NCI-H510A (cell line): ENCODE measurements at regions not wholly inside any gene's neighbourhood (a gene's known extent, or its start where the extent isn't known, plus 50 kb on each side); places are given as distances from the start of the nearest gene placed in this dataset.

ENCODE experiments used
- DNase-seq: peaks from one replicate; lab custom pipeline; 2025; lab: John Stamatoyannopoulos, UW

DNA sequence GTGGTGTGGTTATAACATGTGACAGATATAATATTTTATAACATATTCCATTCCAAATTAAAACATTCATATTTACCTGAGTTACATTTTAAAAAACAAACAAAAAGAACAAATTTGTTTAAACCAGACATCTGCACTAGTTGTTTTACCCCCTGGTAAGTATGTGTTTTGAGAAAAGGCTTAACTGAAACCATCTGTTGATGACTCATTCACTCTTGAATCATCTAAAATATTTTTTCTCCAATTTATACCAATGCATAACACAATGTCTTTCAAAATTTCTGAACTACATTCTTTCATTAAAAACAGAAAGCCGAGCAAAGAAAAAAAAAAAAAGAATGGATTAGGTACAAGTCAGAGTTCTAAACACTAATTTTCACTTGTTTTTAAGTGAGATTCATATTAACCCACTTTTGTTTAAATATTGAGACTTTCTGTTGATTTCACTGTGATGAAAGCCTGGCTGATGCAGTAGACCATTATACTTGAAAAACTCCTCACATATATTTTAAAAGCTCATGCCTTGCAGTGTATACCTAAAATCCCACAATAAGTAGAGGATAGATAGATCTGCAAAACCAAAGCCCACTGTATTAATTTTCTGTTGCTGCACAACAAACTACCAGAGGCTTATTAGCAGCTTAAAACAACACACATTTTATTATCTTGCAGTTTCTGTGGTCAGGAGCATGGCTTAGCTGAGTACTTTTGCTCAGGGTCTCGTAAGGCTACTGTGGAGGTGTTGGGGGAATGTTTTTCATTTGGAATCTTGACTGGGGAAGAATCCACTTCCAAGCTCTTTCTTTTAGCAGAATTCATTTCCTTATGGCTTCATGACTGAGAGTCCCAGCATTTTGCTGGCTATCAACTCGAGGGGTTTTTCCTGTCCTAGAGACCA is 221.5 kb downstream of the PCDH18 start:
- DNase-seq: no peak

DNA sequence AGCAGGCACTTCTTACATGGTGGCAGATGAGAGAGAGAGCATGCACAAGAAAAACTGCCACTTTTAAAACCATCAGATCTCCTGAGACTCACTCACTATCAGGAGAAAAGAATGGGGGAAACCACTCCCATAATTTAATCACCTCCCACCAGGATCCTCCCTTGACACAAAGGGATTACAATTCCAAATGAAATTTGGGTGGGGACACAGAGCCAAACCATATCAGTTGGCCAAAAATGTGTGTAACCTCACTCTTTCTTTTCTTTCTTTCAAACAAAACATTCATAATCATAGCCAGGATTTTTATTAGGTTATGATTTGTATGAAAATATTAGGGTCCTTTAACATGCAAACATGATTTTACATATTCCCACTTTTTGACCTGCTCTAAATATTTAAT is 222.1 kb downstream of the PCDH18 start:
- DNase-seq: no peak

DNA sequence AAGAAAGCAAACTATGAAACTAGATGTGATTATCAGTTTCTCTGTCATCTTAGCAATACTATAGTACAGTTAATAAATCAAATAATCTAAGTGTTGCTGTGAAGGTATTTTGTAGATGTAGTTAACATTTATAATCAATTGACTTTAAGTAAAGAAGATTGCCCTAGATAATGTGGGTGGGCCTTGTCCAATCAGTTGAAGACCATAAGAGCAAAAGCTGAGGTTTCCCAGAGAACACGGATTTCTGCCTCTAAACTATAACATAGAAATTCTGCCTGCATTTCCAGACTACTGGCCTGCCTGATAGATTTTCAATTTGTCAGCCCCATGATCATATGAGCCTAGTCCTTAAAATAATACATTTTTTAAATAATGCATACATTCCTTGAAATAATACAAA is 222.9 kb downstream of the PCDH18 start:
- DNase-seq: no peak

DNA sequence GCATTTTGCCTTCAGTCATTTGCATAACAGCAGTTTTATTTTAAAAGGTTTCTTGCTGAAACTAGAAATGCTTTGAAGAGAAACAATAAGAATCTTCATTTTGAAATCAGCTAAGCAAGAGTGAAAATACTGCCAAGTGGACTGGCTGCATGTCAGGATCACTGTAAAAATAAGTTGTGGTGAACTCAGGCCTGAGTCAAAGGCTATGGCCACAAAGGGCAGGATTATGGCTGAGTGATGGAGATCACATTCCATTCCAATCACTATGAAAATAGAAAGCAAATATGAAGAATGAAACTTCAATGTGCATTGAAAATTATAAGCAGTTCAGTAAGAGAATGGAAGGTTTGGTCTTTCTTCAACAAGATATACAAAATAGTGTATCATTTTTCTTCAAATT is 224.5 kb downstream of the PCDH18 start:
- DNase-seq: no peak

DNA sequence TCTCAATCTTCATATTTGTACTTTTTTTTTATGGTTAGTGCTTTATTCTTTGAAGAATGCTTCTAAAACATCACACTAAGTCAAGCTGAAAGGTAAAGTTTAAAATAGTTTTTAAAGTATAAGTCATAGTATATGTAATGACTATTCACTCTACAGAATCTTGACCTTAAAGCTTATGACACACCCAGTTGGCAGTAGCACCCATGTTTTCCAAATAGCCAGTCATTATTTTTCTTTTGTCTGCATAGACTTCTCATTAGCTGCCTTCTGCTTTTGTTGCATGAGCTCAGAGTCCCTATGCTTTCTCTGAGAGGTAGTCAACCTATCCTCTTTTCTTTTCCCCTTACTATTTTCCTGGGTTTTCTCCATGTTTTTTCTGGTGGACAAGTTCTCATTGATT is 231.5 kb downstream of the PCDH18 start:
- no peak for DNase-seq

DNA sequence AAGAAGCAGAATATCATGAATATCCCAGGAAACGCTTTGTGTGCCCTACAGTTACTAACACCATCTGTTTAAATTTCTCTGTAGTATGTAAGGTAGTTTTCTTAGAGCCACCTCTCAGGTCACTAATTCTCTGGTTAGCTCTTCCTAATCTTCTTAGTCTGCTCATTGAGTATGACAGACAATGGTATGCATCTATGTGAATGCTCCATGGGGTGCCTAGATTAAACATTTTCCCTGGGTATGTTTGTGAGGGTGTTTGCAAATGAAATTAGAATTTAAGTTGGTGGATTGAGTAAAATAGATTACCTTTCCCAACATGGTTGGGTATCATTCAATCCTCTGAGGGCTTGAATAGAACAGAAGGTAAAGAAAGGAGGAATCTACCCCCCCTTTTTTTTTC is 233.0 kb downstream of the PCDH18 start:
- no peak for DNase-seq

DNA sequence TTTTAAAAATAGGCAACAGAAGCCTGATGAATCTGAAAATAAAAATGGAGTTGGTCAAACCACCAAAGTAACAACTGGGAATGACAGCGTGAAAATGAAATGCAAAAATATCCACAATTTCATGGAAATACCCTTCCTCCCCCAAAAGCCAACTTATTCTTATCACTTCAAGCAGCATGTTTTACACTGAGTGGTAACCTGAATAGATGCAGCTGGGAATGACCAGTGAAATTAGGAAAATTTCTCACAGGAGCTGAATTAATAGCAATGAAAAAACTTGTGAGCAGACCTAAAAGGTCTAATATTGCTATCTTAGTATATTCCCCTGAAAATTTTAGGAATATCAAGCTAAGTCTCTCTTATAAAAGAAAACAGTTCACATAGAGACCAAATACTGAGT is 239.0 kb downstream of the PCDH18 start:
- DNase-seq: no peak

DNA sequence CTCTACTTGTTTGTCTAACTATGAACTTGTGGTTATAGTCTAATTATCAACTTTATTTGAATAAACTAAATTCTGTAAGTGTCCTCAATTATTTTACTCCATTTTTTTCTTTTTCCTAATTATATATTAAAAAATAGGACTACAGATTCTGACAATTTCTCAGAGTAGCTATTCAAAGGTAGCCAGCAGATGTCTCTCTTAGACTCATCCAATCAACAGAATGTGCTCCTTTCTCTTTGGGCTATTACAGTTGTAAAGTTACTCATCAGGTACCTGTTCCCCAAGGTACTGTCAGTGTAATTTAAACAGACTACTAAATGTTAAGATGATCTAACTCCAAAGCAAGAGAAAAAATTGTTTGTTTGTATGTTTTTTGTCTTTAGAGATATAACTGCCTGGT is 248.6 kb downstream of the PCDH18 start:
- no peak for DNase-seq

DNA sequence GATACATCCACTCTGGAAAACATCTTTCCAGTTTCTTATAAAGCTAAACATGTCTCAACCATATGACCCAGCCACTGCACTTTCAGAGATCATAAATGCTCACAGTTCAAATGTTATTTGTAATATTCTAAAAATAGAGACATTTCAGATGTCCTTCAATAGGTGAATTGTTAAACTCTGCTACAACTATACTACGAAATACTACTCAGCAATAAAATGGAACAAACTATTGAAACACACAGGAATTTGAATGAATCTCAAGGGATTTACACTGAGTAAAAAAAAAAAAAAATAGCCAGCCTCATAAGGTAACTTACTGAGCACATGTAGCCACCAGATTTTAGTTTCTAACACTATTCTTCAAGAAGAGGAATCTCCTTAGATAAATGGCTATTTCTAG is 253.9 kb downstream of the PCDH18 start:
- DNase-seq: no peak

GRCh38 chr4:137274404-137274803 is 257.9 kb downstream of the PCDH18 start:
- no peak for DNase-seq

DNA sequence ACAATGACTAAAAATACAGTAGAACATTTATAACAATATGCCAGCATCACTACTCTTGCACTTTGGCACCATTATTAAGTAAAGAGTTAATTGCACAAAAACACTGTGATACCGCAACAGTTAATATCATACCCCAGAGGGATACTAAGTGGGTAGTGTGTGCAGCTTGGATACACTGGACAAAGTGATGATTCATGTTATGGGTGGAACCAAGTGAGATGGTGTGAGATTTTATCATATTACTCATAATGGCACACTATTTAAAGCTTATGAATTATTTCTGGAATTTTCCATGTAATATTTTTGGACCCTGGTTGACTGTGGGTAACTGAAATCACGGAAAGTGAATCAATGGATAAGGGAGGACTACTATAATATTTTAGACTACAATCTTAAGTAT is 265.3 kb downstream of the PCDH18 start:
- no peak for DNase-seq

DNA sequence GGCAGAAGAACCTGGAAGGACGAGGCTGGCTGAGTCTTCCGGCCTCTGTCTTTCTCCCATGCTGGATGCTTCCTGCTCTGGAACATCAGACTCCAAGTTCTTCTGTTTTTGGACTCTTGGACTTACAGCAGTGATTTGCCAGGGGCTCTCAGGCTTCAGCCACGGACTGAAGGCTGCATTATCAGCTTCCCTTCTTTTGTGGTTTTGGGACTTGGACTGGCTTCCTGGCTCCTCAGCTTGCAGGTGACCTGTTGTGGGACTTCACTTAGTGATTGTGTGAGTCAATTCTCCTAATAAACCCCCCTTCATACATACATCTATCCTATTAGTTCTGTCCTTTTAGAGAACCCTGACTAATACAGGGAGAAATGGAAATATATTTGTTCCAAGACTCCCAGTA is 265.8 kb downstream of the PCDH18 start:
- no peak for DNase-seq

- DNase-seq: no peak
These were observed 269.1 kb downstream of the PCDH18 start for GRCh38 chr4:137263206-137263605.

GRCh38 chr4:137253949-137254348 is 278.3 kb downstream of the PCDH18 start:
- no peak for DNase-seq

GRCh38 chr4:137249112-137249511 is 283.2 kb downstream of the PCDH18 start:
- DNase-seq: no peak

DNA sequence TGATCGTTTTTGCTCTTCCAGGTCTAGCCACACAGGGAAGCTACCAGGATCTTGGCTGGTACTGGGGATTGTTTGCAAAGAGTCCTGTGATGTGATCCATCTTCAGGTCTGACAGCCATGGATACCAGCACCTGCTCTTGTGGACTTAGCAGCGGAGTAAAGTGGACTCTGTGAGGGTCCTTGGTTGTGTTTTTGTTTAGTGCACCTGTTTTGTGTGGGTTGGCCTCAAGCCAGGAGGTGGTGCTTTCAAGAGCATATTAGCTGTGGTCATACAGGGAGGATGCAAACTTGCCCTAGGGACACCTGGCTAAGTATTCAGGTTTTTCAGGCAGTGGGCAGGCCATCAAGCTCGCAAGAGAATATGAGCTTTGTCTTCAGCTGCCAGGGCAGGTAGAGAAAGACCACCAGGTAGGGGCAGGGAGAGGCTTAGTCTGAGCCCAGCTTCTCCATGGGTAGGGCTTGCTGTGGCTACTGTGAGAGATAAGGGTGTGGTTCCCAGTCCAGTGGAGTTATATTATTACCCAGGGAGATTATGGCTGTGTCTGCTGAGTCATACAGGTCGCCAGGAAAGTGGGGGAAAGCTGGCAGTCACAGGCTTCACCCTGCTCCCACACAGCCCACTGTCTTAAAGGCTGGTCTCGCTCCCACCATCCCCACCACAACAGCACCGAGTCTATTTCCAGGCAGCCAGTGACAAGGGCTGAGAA is 293.7 kb downstream of the PCDH18 start:
- peak; percentile 62 for DNase-seq

GRCh38 chr4:137226900-137227299 is 305.4 kb downstream of the PCDH18 start:
- DNase-seq: no peak

GRCh38 chr4:137226221-137226620 is 306.1 kb downstream of the PCDH18 start:
- DNase-seq: no peak

- DNase-seq: no peak
These were observed 318.7 kb downstream of the PCDH18 start for GRCh38 chr4:137213372-137214173.

GRCh38 chr4:137212601-137213000 is 319.7 kb downstream of the PCDH18 start:
- no peak for DNase-seq

GRCh38 chr4:137209240-137209639 is 323.1 kb downstream of the PCDH18 start:
- DNase-seq: no peak

GRCh38 chr4:137206781-137207180 is 325.5 kb downstream of the PCDH18 start:
- DNase-seq: no peak

DNA sequence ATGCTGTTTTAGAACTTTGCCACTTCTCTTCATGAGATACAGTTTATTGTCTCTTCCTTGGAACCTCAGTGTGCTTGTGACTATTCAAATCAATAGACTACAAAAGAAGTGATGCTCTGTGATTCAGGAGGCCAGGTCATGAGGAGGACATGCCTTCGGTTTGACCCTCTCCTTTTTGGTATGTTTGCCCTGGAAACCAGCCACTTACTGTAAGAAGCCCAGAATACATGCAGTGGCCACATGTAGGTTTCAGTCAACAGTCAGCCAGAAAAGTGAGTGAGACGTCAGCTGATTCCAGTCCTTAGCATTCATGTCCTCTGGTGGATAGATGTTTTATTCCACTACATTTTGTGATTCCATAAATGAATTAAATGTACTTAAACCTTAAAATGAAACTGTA is 328.7 kb downstream of the PCDH18 start:
- DNase-seq: no peak
